Left kidney (tissue), 1 donor: ENCODE measurements at regions not wholly inside any gene's neighbourhood (a gene's known extent, or its start where the extent isn't known, plus 50 kb on each side); places are given as distances from the start of the nearest gene placed in this dataset.

ENCODE experiments used
- DNase-seq: peaks from one replicate; pipeline ENCODE4 v3.0.0-alpha.2; 2013

GRCh38 chr2:78029392-78029995 lies 507.3 kb upstream of the LRRTM4 start:
- no peak for DNase-seq

- no peak for DNase-seq
Measured at GRCh38 chr2:78034706-78035105, 512.5 kb upstream of the LRRTM4 start.

- no peak for DNase-seq
Measured at GRCh38 chr2:78035804-78036203, 513.6 kb upstream of the LRRTM4 start.

- no peak for DNase-seq
Measured at GRCh38 chr2:78051480-78051879, 529.3 kb upstream of the LRRTM4 start.

DNA sequence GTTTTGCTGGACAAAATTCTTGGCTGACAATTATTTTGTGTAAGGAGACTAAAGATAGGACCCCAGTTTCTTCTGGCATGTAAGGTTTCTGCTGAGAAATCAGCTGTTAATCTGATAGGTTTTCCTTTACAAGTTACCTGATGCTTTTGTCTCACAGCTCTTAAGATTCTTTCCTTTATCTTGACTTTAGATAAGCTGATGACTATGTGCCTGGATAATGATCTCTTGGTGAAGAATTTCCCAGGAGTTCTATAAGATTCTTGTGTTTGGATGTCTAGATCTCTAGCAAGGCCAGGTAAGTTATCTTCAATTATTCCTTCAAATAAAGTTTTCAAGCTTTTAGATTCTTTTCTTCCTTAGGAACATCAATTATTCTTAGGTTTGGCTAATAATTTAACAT lies 534.8 kb upstream of the LRRTM4 start:
- DNase-seq: no peak

GRCh38 chr2:78061301-78061700 lies 539.1 kb upstream of the LRRTM4 start:
- DNase-seq: no peak

DNA sequence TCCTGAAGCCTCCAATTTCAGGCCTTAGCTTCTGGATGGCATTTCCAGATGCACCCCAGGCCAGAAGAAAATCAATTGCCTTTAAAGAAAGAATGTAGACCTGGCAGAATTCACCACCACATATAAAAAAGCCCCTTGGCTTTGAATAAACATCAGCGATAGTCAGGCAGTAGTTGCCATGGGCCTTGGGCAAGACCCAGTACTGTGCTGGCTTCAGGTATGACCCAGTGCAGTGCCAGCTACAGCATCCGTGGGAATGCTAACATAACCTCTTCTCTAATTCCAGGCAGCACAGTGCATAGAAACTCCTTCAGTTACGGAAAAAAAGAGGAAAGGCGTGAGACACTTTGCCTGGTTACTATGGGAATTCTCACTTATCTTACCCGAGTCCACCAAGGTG lies 539.6 kb upstream of the LRRTM4 start:
- no peak for DNase-seq

DNA sequence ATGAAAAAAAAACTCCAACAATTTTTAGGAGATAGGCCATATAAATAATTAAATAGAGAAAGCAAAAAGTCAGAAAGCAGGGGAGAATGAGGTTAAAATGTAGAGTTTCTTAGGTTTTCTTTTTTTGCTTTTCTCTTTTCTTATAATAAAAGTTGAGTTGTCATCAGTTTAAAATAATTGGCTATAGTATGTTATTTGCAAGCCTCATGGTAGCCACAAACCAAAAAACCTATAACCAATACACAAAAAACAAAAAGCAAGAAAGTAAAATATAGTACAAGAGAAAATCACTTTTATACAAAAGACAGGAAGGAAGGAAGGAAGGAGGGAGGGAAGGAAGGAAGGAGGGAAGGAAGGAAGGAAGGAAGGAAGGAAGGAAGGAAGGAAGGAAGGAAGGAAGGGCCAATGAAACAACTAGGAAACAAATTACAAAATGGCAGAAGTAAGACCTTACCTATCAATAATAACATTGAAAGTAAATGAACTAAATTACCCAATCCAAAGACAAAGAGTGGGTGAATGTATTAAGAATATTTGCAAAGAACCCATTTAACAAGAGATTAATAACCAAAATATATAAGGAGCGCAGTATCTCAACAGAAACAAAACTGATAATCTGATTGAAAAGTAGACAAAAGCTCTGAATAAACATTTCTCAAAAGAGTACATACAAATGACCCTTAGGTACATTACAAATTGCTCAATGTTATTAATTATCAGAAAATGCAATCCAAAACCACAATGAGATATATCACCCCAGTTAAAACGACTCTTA lies 541.3 kb upstream of the LRRTM4 start:
- no peak for DNase-seq

GRCh38 chr2:78065366-78065765 lies 543.2 kb upstream of the LRRTM4 start:
- no peak for DNase-seq

DNA sequence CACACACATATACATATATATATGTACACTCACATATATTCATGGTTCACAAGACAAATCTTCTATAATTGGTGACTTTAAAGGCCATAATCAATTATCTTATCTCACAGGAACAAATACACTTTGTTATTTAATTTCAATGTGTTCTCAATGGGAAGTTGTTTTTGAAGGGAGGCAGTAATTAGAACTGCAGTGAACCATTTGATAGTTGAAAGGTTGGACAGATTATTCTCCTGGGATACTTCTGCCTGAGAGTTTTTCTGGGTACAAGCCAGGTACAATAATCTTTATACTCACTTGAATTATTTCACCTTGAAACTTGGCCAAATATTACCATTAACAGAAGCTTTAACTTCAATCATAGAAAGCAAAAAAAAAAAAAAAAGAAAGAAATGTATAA lies 546.6 kb upstream of the LRRTM4 start:
- DNase-seq: no peak

DNA sequence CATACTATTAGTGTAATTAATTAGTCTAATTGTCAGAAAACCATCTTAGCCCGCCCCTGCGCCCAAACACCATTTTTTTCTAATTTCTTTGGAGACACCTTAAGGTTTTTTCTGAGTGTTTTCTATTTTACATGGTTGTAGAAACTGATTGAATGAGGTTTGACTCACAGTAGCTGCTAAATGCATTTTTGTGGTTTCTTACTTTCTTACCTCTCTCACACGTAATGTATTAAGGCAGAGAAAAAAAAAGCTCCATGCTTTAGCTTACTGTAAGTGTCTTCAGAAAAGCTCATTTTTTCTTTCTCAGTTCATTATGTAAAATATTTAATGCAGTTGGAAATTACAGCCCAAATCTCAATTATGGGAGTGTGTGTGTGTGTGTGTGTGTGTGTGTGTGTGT lies 548.5 kb upstream of the LRRTM4 start:
- DNase-seq: no peak

- no peak for DNase-seq
Measured at GRCh38 chr2:78077633-78078032, 555.5 kb upstream of the LRRTM4 start.

GRCh38 chr2:78082555-78082954 lies 560.4 kb upstream of the LRRTM4 start:
- no peak for DNase-seq

DNA sequence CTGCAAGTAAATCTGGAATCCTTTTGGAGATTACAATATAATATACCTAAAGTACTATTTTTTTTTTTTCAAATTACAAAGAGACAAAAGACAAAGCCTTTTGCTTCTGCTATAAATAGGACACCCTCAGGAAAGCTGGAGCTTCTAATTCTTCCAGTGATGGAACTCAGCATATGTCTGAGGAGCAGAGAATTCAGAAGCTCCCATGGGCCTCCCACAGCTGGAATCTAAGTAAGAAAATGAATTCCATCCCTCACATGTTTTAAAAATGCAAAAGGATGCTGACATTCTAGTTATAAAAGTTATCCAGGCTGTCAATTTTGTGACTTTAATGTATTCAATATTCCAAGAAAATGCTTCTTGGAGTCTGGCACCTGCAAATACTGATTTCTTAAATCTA lies 571.3 kb upstream of the LRRTM4 start:
- DNase-seq: no peak

- no peak for DNase-seq
Measured at GRCh38 chr2:78109272-78109671, 587.1 kb upstream of the LRRTM4 start.

DNA sequence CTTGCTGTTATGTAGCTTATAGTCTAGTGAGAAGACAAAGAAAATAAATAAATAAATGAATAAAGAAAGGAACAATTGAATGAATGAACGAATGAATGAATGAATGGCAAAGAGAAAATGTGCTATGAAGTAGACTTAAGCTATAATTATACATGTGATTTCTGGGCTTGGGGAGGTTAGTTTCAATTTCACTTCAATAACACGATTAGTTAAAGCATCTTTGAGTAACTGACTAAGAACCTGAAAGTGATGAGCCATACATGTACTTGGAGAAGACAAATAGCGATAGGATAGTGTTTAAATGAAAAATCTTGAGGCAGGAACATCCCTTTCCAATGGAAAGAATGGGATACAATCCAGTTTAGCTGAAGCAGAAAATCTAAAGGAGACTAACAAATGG lies 593.1 kb upstream of the LRRTM4 start:
- DNase-seq: no peak

DNA sequence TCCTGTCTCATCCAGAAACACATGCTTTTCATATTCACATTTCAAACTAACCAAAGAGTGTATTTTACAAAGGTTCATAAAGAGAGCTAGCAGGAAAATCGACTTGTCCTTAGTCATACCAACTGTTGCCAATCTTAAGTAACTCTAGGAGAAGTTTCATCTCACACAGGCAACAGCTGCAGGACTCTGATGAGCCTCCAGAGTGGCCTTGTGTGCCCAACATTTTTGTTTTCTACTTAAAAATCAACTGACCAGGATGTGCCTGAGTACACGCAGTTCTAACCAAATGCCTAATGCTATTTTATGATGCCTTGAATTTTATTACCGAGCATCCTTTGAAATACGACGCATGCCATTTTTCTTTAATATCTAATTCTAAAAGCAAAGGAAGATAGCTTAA lies 595.9 kb upstream of the LRRTM4 start:
- no peak for DNase-seq

GRCh38 chr2:78120275-78120674 lies 598.1 kb upstream of the LRRTM4 start:
- DNase-seq: no peak

DNA sequence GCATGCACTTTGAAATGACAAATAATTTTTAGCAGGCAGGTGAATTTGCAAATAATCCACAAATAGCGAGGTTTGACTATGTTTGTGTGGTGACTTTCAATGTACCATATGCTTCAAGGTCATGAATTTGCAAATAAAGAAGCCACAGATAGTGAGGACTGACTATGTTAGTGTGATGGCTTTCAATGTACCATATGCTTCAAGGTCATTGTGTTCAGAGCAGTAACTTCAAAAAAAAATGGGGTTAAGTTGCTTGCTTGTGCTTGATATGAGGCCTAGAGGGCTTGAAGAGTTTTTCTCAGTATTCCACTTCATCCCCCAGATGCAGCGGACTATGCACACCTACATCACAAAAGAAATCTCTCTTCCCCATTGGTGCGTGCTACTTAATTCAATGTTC lies 602.9 kb upstream of the LRRTM4 start:
- DNase-seq: no peak

GRCh38 chr2:78127424-78127823 lies 605.2 kb upstream of the LRRTM4 start:
- DNase-seq: no peak

- DNase-seq: no peak
Measured at GRCh38 chr2:78132391-78133370, 610.5 kb upstream of the LRRTM4 start.

GRCh38 chr2:78145395-78145996 lies 623.3 kb upstream of the LRRTM4 start:
- DNase-seq: no peak
